ENCODE measurements at regions not wholly inside any gene's neighbourhood (a gene's known extent, or its start where the extent isn't known, plus 50 kb on each side); places are given as distances from the start of the nearest gene placed in this dataset.
"Not testable (repeated sequence)": the region's sequence is repeated elsewhere in the genome, so short reads cannot be mapped to it uniquely, and the experiment has no call there.

GRCh38 chr1:228824366-228824765, 89.1 kb downstream of the RHOU start:
- DNase-seq (ENCODE audit: low spot score): no peak

GRCh38 chr1:228825041-228825440, 89.8 kb downstream of the RHOU start:
- no peak for DNase-seq (ENCODE audit: low spot score)

- no peak for DNase-seq (ENCODE audit: low spot score)
These were observed 90.7 kb downstream of the RHOU start for GRCh38 chr1:228825840-228826484.

- no peak for DNase-seq (ENCODE audit: low spot score)
These were observed 91.7 kb downstream of the RHOU start for GRCh38 chr1:228827019-228827418.

GRCh38 chr1:228828151-228828550, 92.9 kb downstream of the RHOU start:
- no peak for DNase-seq (ENCODE audit: low spot score)

- DNase-seq (ENCODE audit: low spot score): no peak
These were observed 95.1 kb downstream of the RHOU start for GRCh38 chr1:228830185-228830953.

- DNase-seq (ENCODE audit: low spot score): no peak
These were observed 95.7 kb downstream of the RHOU start for GRCh38 chr1:228830954-228831481.

- no peak for DNase-seq (ENCODE audit: low spot score)
These were observed 98.8 kb downstream of the RHOU start for GRCh38 chr1:228833911-228834688.

- no peak for DNase-seq (ENCODE audit: low spot score)
These were observed 100.2 kb downstream of the RHOU start for GRCh38 chr1:228835456-228835855.

- no peak for DNase-seq (ENCODE audit: low spot score)
These were observed 100.6 kb downstream of the RHOU start for GRCh38 chr1:228835911-228836310.

GRCh38 chr1:228836427-228836826, 101.1 kb downstream of the RHOU start:
- DNase-seq (ENCODE audit: low spot score): no peak

GRCh38 chr1:228837032-228837431, 101.8 kb downstream of the RHOU start:
- no peak for DNase-seq (ENCODE audit: low spot score)

GRCh38 chr1:228837817-228838716, 102.8 kb downstream of the RHOU start:
- no peak for DNase-seq (ENCODE audit: low spot score)

GRCh38 chr1:228838717-228839500, 103.6 kb downstream of the RHOU start:
- no peak for DNase-seq (ENCODE audit: low spot score)

GRCh38 chr1:228839656-228840055, 104.4 kb downstream of the RHOU start:
- no peak for DNase-seq (ENCODE audit: low spot score)

- DNase-seq (ENCODE audit: low spot score): no peak
These were observed 106.4 kb downstream of the RHOU start for GRCh38 chr1:228841632-228842031.

- DNase-seq (ENCODE audit: low spot score): no peak
These were observed 107.0 kb downstream of the RHOU start for GRCh38 chr1:228842094-228842775.

- no peak for DNase-seq (ENCODE audit: low spot score)
These were observed 109.8 kb downstream of the RHOU start for GRCh38 chr1:228845101-228845500.

GRCh38 chr1:228846952-228847351, 111.7 kb downstream of the RHOU start:
- no peak for DNase-seq (ENCODE audit: low spot score)

GRCh38 chr1:228847451-228847850, 112.2 kb downstream of the RHOU start:
- DNase-seq (ENCODE audit: low spot score): not testable (repeated sequence)
